ENCODE measurements at regions not wholly inside any gene's neighbourhood (a gene's known extent, or its start where the extent isn't known, plus 50 kb on each side); places are given as distances from the start of the nearest gene placed in this dataset.

DNA sequence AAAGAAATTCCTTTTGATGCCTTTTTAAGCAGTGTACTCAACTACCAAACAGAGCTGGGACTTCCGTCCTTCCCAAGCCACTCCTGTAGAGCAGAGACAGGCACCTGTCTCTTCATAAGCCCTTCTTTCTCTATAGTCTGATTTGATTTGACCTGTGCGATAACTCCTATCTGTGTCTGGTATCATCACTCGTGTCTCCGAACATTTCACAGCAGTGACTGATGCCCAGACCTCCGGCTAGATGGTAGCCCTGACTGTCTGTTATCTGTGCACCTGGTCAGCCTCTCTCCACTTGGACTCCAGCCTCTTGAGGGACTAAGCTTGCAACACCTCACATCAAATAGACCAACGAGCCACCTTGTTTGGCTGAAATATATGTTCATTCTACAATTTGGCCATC lies 316.2 kb upstream of the ZNF507 start:
- H3K4me3 ChIP-seq (ENCODE audit: low read depth, low read length), result no peak overlapping the region
- H3K27me3 ChIP-seq (ENCODE audit: control insufficient read depth, insufficient read depth, low read length), result no peaks in the 10 kb centered on the region
- ChIA-PET CTCF (no interaction called here), POLR2A (no interaction called here)
- no peak for TF ChIP-seq CTCF (IDR thresholded peaks at IDR 0.05; ENCODE audit: insufficient read depth, low read depth, low read length)
- H3K36me3 ChIP-seq (ENCODE audit: control insufficient read depth, insufficient read depth, low read length), result no peaks in the 10 kb centered on the region
- no peak for DNase-seq (ENCODE audit: low read depth)

GRCh38 chr19:32032561-32032960 lies 312.8 kb upstream of the ZNF507 start:
- CTCF ChIA-PET, result no interaction called here

DNA sequence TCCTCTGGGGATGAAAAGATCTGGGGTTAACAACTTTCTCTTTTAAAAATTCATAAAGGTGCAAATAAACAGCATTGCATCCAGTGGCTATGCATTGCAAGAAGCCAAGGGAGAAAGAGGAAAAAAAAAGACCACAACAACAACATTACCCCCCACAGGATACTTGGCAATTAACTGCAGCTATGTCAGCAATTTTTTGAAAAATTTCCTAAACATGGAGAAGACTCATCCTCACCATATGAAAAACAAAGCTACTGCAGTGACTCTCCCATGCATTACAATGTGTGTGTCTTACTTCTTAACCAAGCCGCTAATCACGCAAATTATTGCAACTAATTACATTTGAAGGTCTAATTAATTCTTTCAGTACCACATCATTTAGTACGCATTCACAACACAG lies 309.8 kb upstream of the ZNF507 start:
- ChIA-PET POLR2A (no interaction called here), CTCF (interaction anchor here (1.2 kb wide), 1 partner anchor 13 kb away, joined by 3 read pairs; no protein-coding TSS in a partner anchor)
- H3K36me3 ChIP-seq (ENCODE audit: control insufficient read depth, insufficient read depth, low read length), result no peaks in the 10 kb centered on the region
- H3K27me3 ChIP-seq (ENCODE audit: control insufficient read depth, insufficient read depth, low read length), result no peaks in the 10 kb centered on the region
- H3K4me3 ChIP-seq (ENCODE audit: low read depth, low read length), result no peak overlapping the region
- no peak for TF ChIP-seq CTCF (IDR thresholded peaks at IDR 0.05; ENCODE audit: insufficient read depth, low read depth, low read length)
- no peak for DNase-seq (ENCODE audit: low read depth)

More at GRCh38 chr19:32032561-32032960, 312.8 kb upstream of the ZNF507 start:
- Histone ChIP-seq H3K27me3 (ENCODE audit: control insufficient read depth, insufficient read depth, low read length) (no peaks in the 10 kb centered on the region), H3K4me3 (ENCODE audit: low read depth, low read length) (no peak overlapping the region), H3K36me3 (ENCODE audit: control insufficient read depth, insufficient read depth, low read length) (no peaks in the 10 kb centered on the region)
- TF ChIP-seq CTCF (IDR thresholded peaks at IDR 0.05; ENCODE audit: insufficient read depth, low read depth, low read length), result no peak
- POLR2A ChIA-PET, result no interaction called here
- DNase-seq (ENCODE audit: low read depth), result no peak

- H3K36me3 ChIP-seq (ENCODE audit: control insufficient read depth, insufficient read depth, low read length), result no peaks in the 10 kb centered on the region
- no peak overlapping the region for H3K4me3 ChIP-seq (ENCODE audit: low read depth, low read length)
- TF ChIP-seq CTCF (IDR thresholded peaks at IDR 0.05; ENCODE audit: insufficient read depth, low read depth, low read length), result no peak
- ChIA-PET POLR2A (no interaction called here), CTCF (no interaction called here)
- no peaks in the 10 kb centered on the region for H3K27me3 ChIP-seq (ENCODE audit: control insufficient read depth, insufficient read depth, low read length)
- no peak for DNase-seq (ENCODE audit: low read depth)
Measured at GRCh38 chr19:32038021-32038920, 307.1 kb upstream of the ZNF507 start.

DNA sequence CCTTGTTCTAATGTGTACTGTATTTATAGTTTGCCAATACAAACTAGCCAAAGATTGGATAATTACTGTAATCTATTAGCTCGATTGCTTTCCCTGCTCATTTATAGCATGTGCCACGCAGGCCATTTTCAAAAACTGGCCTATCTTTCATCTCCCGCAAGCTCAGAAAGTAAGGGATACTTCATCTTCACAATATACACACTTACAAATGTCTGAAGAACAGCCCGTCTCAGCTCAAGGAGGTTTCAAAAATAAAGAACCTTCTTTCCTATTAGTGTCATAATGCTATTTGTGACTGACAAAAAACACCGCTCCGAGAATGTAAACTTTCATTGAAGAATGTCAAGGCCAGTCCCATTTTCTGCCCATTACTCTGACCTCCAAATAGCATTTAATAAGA lies 306.4 kb upstream of the ZNF507 start:
- Histone ChIP-seq H3K27me3 (ENCODE audit: control insufficient read depth, insufficient read depth, low read length) (no peaks in the 10 kb centered on the region), H3K4me3 (ENCODE audit: low read depth, low read length) (no peak overlapping the region), H3K36me3 (ENCODE audit: control insufficient read depth, insufficient read depth, low read length) (no peaks in the 10 kb centered on the region)
- no peak for DNase-seq (ENCODE audit: low read depth)
- POLR2A ChIA-PET, result no interaction called here
- CTCF ChIA-PET, result no interaction called here
- no peak for TF ChIP-seq CTCF (IDR thresholded peaks at IDR 0.05; ENCODE audit: insufficient read depth, low read depth, low read length)

Data from BJ (cell line).